H1 (cell line): ENCODE measurements at regions not wholly inside any gene's neighbourhood (a gene's known extent, or its start where the extent isn't known, plus 50 kb on each side); places are given as distances from the start of the nearest gene placed in this dataset.
"Not testable (repeated sequence)": the region's sequence is repeated elsewhere in the genome, so short reads cannot be mapped to it uniquely, and the experiment has no call there.

Source experiments
- CTCF ChIA-PET: fragments of 300-600 bp; sonication (Branson Sonifier 250); formaldehyde crosslinking; loops from one replicate; lab custom pipeline; 2021; ENCODE audit not compliant: partially characterized antibody; lab: Charles Lee
- POLR2A ChIA-PET: fragments of 300-600 bp; sonication (Branson Sonifier 250); formaldehyde crosslinking; loops from one replicate; lab custom pipeline; 2021; ENCODE audit warnings: inconsistent platforms; ENCODE audit not compliant: partially characterized antibody; lab: Charles Lee
- DNase-seq, 2 experiments: peaks; one replicate each; pipeline versions ENCODE4 v3.0.0 to v3.0.0-alpha.2; 2010 to 2022; ENCODE audit warnings: low spot score in 2 of 2, low read depth in 1 of 2, mixed read lengths in 1 of 2
- FAIRE-seq: peaks from 2 replicates; lab custom pipeline; 2011; peaks lifted over from hg19 to GRCh38; lab: Jason Lieb, UNC
- H2AFZ ChIP-seq: 2 replicates; pipeline ENCODE4 v1.8.1; 2012; ENCODE audit warnings: low read length, inconsistent platforms
- H2AK5ac ChIP-seq: 2 replicates; pipeline ENCODE4 v1.6.1; 2013; ENCODE audit warnings: low read depth, low read length
- H2BK120ac ChIP-seq: replicated peaks from 2 replicates; pipeline ENCODE3; 2013; ENCODE audit warnings: low read depth, low read length, inconsistent platforms
- H2BK12ac ChIP-seq: 2 replicates; pipeline ENCODE4 v1.6.1; 2013; ENCODE audit warnings: low read depth, low read length
- H2BK15ac ChIP-seq: 2 replicates; pipeline ENCODE4 v1.6.1; 2013; ENCODE audit warnings: low read length
- H2BK20ac ChIP-seq: 2 replicates; pipeline ENCODE4 v1.6.1; 2013; ENCODE audit warnings: low read length
- H2BK5ac ChIP-seq: 2 replicates; pipeline ENCODE4 v1.6.1; 2013; ENCODE audit warnings: low read depth, low read length
- H3K14ac ChIP-seq: 2 replicates; pipeline ENCODE4 v1.6.1; 2013; ENCODE audit warnings: inconsistent platforms; ENCODE audit not compliant: insufficient read length
- H3K18ac ChIP-seq: 2 replicates; pipeline ENCODE4 v1.6.1; 2013; ENCODE audit warnings: low read length; ENCODE audit errors: extremely low read depth
- H3K23ac ChIP-seq: 2 replicates; pipeline ENCODE4 v1.6.1; 2013; ENCODE audit warnings: inconsistent platforms; ENCODE audit not compliant: insufficient read length
- H3K23me2 ChIP-seq: 2 replicates; pipeline ENCODE4 v1.6.1; 2013; ENCODE audit warnings: low read depth, low read length
- H3K27ac ChIP-seq: 2 replicates; pipeline ENCODE4 v1.6.1; 2011; ENCODE audit warnings: low read depth, low read length, inconsistent platforms
- H3K27me3 ChIP-seq, 4 experiments: replicated peaks in 1 of 4; 1 replicate in 1 of 4; 2 replicates in 3 of 4; pipeline versions ENCODE4 v1.6.1 to v1.8.1; 2011 to 2013; ENCODE audit warnings: low read length in 3 of 4, mild to moderate bottlenecking in 3 of 4, inconsistent platforms in 2 of 4, mixed read lengths in 2 of 4, moderate library complexity in 1 of 4; ENCODE audit not compliant: control insufficient read depth in 3 of 4, insufficient read depth in 3 of 4; ENCODE audit errors: extremely low read depth in 1 of 4
- H3K36me3 ChIP-seq, 4 experiments: 2 replicates each; pipeline versions ENCODE4 v1.6.1 to v1.8.1; 2011 to 2013; ENCODE audit warnings: mild to moderate bottlenecking in 4 of 4, low read length in 3 of 4, moderate library complexity in 2 of 4, control low read depth in 1 of 4, inconsistent platforms in 1 of 4; ENCODE audit not compliant: insufficient read depth in 4 of 4, control insufficient read depth in 2 of 4
- H3K4ac ChIP-seq: replicated peaks from 2 replicates; pipeline ENCODE3; 2013; ENCODE audit warnings: low read length, low read depth, mixed read lengths, inconsistent platforms; ENCODE audit not compliant: insufficient read length
- H3K4me1 ChIP-seq, 4 experiments: replicated peaks in 1 of 4; 1 replicate in 1 of 4; 2 replicates in 3 of 4; pipeline versions ENCODE4 v1.6.1 to v1.8.1; 2011 to 2013; ENCODE audit warnings: low read length in 3 of 4, inconsistent platforms in 2 of 4, mixed read lengths in 1 of 4; ENCODE audit not compliant: insufficient read depth in 4 of 4, control insufficient read depth in 3 of 4
- H3K4me2 ChIP-seq, 2 experiments: 2 replicates each; pipeline versions ENCODE4 v1.6.1 to v1.8.1; 2011 to 2013; ENCODE audit warnings: low read depth in 2 of 2, low read length in 2 of 2, control low read depth in 1 of 2, inconsistent platforms in 1 of 2, mild to moderate bottlenecking in 1 of 2; ENCODE audit not compliant: insufficient read depth in 1 of 2
- H3K4me3 ChIP-seq, 4 experiments: fragments of 200-600, 300-600 bp in 1 of 4; sonication (generic), shearing (Covaris generic), sonication (Bioruptor Twin) in 1 of 4; 2 replicates each; pipeline versions ENCODE4 v1.5.1 to v1.8.1; 2011 to 2016; ENCODE audit warnings: low read length in 4 of 4, low read depth in 3 of 4, control low read depth in 2 of 4, inconsistent platforms in 2 of 4, mild to moderate bottlenecking in 2 of 4, mixed read lengths in 1 of 4, moderate library complexity in 1 of 4; ENCODE audit not compliant: insufficient read depth in 2 of 4; ENCODE audit errors: extremely low read depth in 1 of 4
- H3K56ac ChIP-seq: replicated peaks from 2 replicates; pipeline ENCODE3; 2013; ENCODE audit warnings: low read depth, mild to moderate bottlenecking, mixed read lengths, low read length, inconsistent platforms; ENCODE audit not compliant: insufficient read length
- H3K79me1 ChIP-seq: 2 replicates; pipeline ENCODE4 v1.6.1; 2013; ENCODE audit warnings: low read depth, low read length, control low read depth
- H3K79me2 ChIP-seq, 2 experiments: 2 replicates each; pipeline versions ENCODE4 v1.6.1 to v1.8.1; 2012 to 2013; ENCODE audit warnings: low read length in 2 of 2, mild to moderate bottlenecking in 2 of 2, inconsistent platforms in 1 of 2; ENCODE audit not compliant: insufficient read depth in 2 of 2, control insufficient read depth in 1 of 2
- H3K9ac ChIP-seq, 4 experiments: replicated peaks in 1 of 4; 1 replicate in 1 of 4; 2 replicates in 3 of 4; pipeline versions ENCODE4 v1.6.1 to v1.8.1; 2011 to 2013; ENCODE audit warnings: low read depth in 3 of 4, low read length in 3 of 4, control low read depth in 2 of 4, mild to moderate bottlenecking in 2 of 4, moderate library complexity in 2 of 4, inconsistent platforms in 1 of 4; ENCODE audit errors: extremely low read depth in 1 of 4
- H3K9me3 ChIP-seq, 2 experiments: 2 replicates each; pipeline versions ENCODE4 v1.6.1 to v1.8.1; 2012 to 2013; ENCODE audit warnings: mild to moderate bottlenecking in 2 of 2, moderate library complexity in 2 of 2, control low read depth in 1 of 2, inconsistent platforms in 1 of 2, low read depth in 1 of 2, low read length in 1 of 2, mixed read lengths in 1 of 2; ENCODE audit not compliant: insufficient read depth in 2 of 2
- H4K20me1 ChIP-seq, 2 experiments: replicated peaks in 1 of 2; 2 replicates each; pipeline versions ENCODE3 to v1.8.1; 2011 to 2013; ENCODE audit warnings: inconsistent platforms in 2 of 2, low read length in 2 of 2, mild to moderate bottlenecking in 1 of 2; ENCODE audit not compliant: insufficient read depth in 2 of 2, control insufficient read depth in 1 of 2
- H4K5ac ChIP-seq: 2 replicates; pipeline ENCODE4 v1.6.1; 2013; ENCODE audit warnings: low read length, low read depth, mixed read lengths, inconsistent platforms; ENCODE audit not compliant: insufficient read length
- H4K8ac ChIP-seq: 2 replicates; pipeline ENCODE4 v1.8.0; 2013; ENCODE audit warnings: mild to moderate bottlenecking, moderate library complexity, low read length, inconsistent platforms; ENCODE audit not compliant: insufficient read depth; ENCODE audit errors: extremely low read depth
- H4K91ac ChIP-seq: replicated peaks from 2 replicates; pipeline ENCODE3; 2013; ENCODE audit warnings: low read length, mixed read lengths, inconsistent platforms; ENCODE audit not compliant: insufficient read length
- WGBS, 2 experiments: shearing (Covaris generic) in 1 of 2; methylation state at CpG; one replicate each; pipeline versions ENCODE4 v1.1.6 to v1.1.7; 2013 to 2015; ENCODE audit warnings: low lambda C conversion rate in 2 of 2, mixed read lengths in 2 of 2, inconsistent platforms in 1 of 2, low coverage in 1 of 2, missing lambda C conversion rate in 1 of 2; ENCODE audit not compliant: insufficient replicate concordance in 2 of 2, insufficient coverage in 1 of 2, insufficient read length in 1 of 2; ENCODE audit errors: extremely low coverage in 1 of 2, missing lambda C conversion rate in 1 of 2; 5-methylcytosine and 5-hydroxymethylcytosine counted together

DNA sequence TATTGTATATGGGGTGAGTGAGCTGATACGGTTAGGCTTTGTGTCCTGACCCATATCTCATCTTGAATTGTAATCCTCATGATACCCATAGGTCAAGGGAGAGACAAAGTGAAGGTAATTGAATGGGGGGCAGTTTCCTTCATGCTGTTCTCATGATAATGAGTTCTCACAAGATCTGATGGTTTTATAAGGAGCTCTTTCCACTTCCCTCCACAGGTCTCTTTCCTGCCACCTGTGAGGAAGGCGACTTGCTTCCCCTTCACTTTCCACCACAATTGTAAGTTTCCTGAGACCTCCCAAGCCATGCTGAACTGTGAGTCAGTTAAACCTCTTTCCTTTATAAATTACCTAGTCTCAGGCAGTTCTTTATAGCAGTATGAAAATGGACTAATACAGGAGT lies 255.1 kb upstream of the PAPPA start:
- H3K56ac ChIP-seq, H3K18ac ChIP-seq, H3K4me3 ChIP-seq, H3K36me3 ChIP-seq, H3K14ac ChIP-seq, H4K5ac ChIP-seq, H3K23me2 ChIP-seq, H2BK12ac ChIP-seq, H2AK5ac ChIP-seq, H4K8ac ChIP-seq, H3K23ac ChIP-seq, H2BK5ac ChIP-seq, H3K79me1 ChIP-seq, H3K79me2 ChIP-seq, H3K4me2 ChIP-seq, H3K9me3 ChIP-seq, H3K27me3 ChIP-seq, H2BK20ac ChIP-seq, H3K4me1 ChIP-seq, H3K27ac ChIP-seq, POLR2A ChIA-PET, FAIRE-seq, H4K20me1 ChIP-seq, H3K4ac ChIP-seq, H2BK15ac ChIP-seq, DNase-seq, H3K9ac ChIP-seq, H4K91ac ChIP-seq, H2BK120ac ChIP-seq: not testable (repeated sequence)
- WGBS, 2 experiments, result 80% methylated on average over 2 of the region's 2 CpGs; no CpG with 5 or more reads in 1 of the 2 experiments
- H2AFZ ChIP-seq, result peak overlapping the region; percentile 63; the same call in 1 of the 2 replicates
- CTCF ChIA-PET, result interaction anchor here (0.5 kb wide), 1 partner anchor 628 kb away, joined by 4 read pairs; no protein-coding TSS in a partner anchor
